HEK293 (cell line): ENCODE measurements at regions not wholly inside any gene's neighbourhood (a gene's known extent, or its start where the extent isn't known, plus 50 kb on each side); places are given as distances from the start of the nearest gene placed in this dataset.

Experiments used
- ZBTB8A ChIP-seq: fragments of 450-650 bp; formaldehyde crosslinking; IDR thresholded peaks from 2 replicates; pipeline ENCODE4 v1.5.1; 2016; ENCODE audit warnings: missing biosample characterization, missing genetic modification characterization
- ZFP3 ChIP-seq: fragments of 450-650 bp; formaldehyde crosslinking; IDR thresholded peaks from 2 replicates; pipeline ENCODE4 v1.5.1; 2016; ENCODE audit warnings: low read depth, missing biosample characterization, missing genetic modification characterization
- ZNF121 ChIP-seq: fragments of 450-650 bp; formaldehyde crosslinking; IDR thresholded peaks from 2 replicates; pipeline ENCODE4 v1.5.1; 2016; ENCODE audit warnings: missing biosample characterization, missing genetic modification characterization
- ZNF138 ChIP-seq: fragments of 450-650 bp; formaldehyde crosslinking; IDR thresholded peaks from 2 replicates; pipeline ENCODE4 v1.5.1; 2016; ENCODE audit warnings: missing biosample characterization, missing genetic modification characterization, borderline replicate concordance
- ZNF18 ChIP-seq: fragments of 450-650 bp; formaldehyde crosslinking; IDR thresholded peaks from 2 replicates; pipeline ENCODE4 v1.5.1; 2016; ENCODE audit warnings: missing biosample characterization, missing genetic modification characterization
- ZNF274 ChIP-seq, 2 experiments: fragments of 200-500 bp in 1 of 2; fragments of 450-650 bp in 1 of 2; sonication (Bioruptor generic) in 1 of 2; formaldehyde crosslinking in 1 of 2; IDR thresholded peaks; 2 replicates each; pipeline versions ENCODE4 v1.5.1 to v1.6.1; 2014 to 2016; ENCODE audit warnings: borderline replicate concordance in 1 of 2, inconsistent platforms in 1 of 2, low read length in 1 of 2, missing biosample characterization in 1 of 2, missing genetic modification characterization in 1 of 2
- ZNF398 ChIP-seq: fragments of 450-650 bp; formaldehyde crosslinking; IDR thresholded peaks from 2 replicates; pipeline ENCODE4 v1.5.1; 2017; ENCODE audit warnings: missing biosample characterization, missing genetic modification characterization
- ZNF48 ChIP-seq: fragments of 450-650 bp; formaldehyde crosslinking; IDR thresholded peaks from 2 replicates; pipeline ENCODE4 v1.5.1; 2016; ENCODE audit warnings: missing biosample characterization, missing genetic modification characterization
- ZNF501 ChIP-seq: fragments of 450-650 bp; formaldehyde crosslinking; IDR thresholded peaks from 2 replicates; pipeline ENCODE4 v1.5.1; 2016; ENCODE audit warnings: missing biosample characterization, missing genetic modification characterization
- ZNF561 ChIP-seq: fragments of 450-650 bp; IDR thresholded peaks from 2 replicates; pipeline ENCODE4 v1.5.1; 2018; ENCODE audit warnings: missing biosample characterization, missing genetic modification characterization, borderline replicate concordance
- ZNF639 ChIP-seq: fragments of 450-650 bp; formaldehyde crosslinking; IDR thresholded peaks from 2 replicates; pipeline ENCODE4 v1.5.1; 2016; ENCODE audit warnings: missing biosample characterization, missing genetic modification characterization
- ZNF670 ChIP-seq: fragments of 450-650 bp; formaldehyde crosslinking; IDR thresholded peaks from 2 replicates; pipeline ENCODE4 v1.5.1; 2016; ENCODE audit warnings: missing biosample characterization, missing genetic modification characterization, low read depth
- ZNF707 ChIP-seq: fragments of 450-650 bp; formaldehyde crosslinking; IDR thresholded peaks from 2 replicates; pipeline ENCODE4 v1.5.1; 2016; ENCODE audit warnings: missing biosample characterization, missing genetic modification characterization

GRCh38 chr6:141969201-141969600, 163.5 kb upstream of the GJE1 start:
- TF ChIP-seq ZNF501 (tag by site-specific recombination) (no peak), ZNF639 (no peak), ZNF121 (tag by site-specific recombination) (no peak), ZBTB8A (tag by site-specific recombination) (no peak), ZNF18 (tag by site-specific recombination) (no peak), ZNF670 (tag by site-specific recombination) (no peak), ZNF707 (tag by site-specific recombination) (no peak), ZNF138 (no peak), ZNF48 (tag by site-specific recombination) (no peak), ZNF561 (tag by site-specific recombination) (no peak), ZFP3 (tag by site-specific recombination) (no peak), ZNF274 (IDR thresholded peaks at IDR 0.05; ENCODE audit: low read length) (no peak), ZNF274 (tag by site-specific recombination; IDR thresholded peaks at IDR 0.05; ENCODE audit: borderline replicate concordance) (no peak), ZNF398 (tag by site-specific recombination) (no peak)
